Bronchial epithelial cell (primary cell): ENCODE measurements at regions not wholly inside any gene's neighbourhood (a gene's known extent, or its start where the extent isn't known, plus 50 kb on each side); places are given as distances from the start of the nearest gene placed in this dataset.

Experiments used
- DNase-seq: peaks from one replicate; pipeline ENCODE4 v3.0.0-alpha.2; 2010; ENCODE audit warnings: low read depth
- FAIRE-seq: peaks from 2 replicates; lab custom pipeline; 2011; peaks lifted over from hg19 to GRCh38; lab: Jason Lieb, UNC
- H3K27me3 ChIP-seq: 2 replicates; pipeline ENCODE4 v1.5.1; 2011; ENCODE audit warnings: low read length; ENCODE audit not compliant: control insufficient read depth, insufficient read depth
- H3K36me3 ChIP-seq: 2 replicates; pipeline ENCODE4 v1.5.1; 2011; ENCODE audit warnings: low read length; ENCODE audit not compliant: control insufficient read depth, insufficient read depth
- H3K4me3 ChIP-seq: 2 replicates; pipeline ENCODE4 v1.5.1; 2011; ENCODE audit warnings: mild to moderate bottlenecking, low read depth, low read length, control low read depth
- CTCF ChIP-seq: IDR thresholded peaks from 2 replicates; pipeline ENCODE4 v1.5.1; 2011; ENCODE audit warnings: mild to moderate bottlenecking, moderate library complexity, low read length, control low read depth, inconsistent platforms; ENCODE audit not compliant: insufficient read depth, severe bottlenecking

- DNase-seq (no peak), FAIRE-seq (no peak)
- TF ChIP-seq CTCF, result no peak
- no peak overlapping the region for H3K4me3 ChIP-seq
- no peaks in the 10 kb centered on the region for H3K36me3 ChIP-seq
- H3K27me3 ChIP-seq, result no peaks in the 10 kb centered on the region
Measured at GRCh38 chr3:66585520-66586095, 84.8 kb upstream of the LRIG1 start.

GRCh38 chr3:66586853-66587252, 86.0 kb upstream of the LRIG1 start:
- no peaks in the 10 kb centered on the region for H3K36me3 ChIP-seq
- H3K27me3 ChIP-seq, result no peaks in the 10 kb centered on the region
- FAIRE-seq (no peak), DNase-seq (no peak)
- no peak for TF ChIP-seq CTCF
- no peak overlapping the region for H3K4me3 ChIP-seq

- Histone ChIP-seq H3K27me3 (no peaks in the 10 kb centered on the region), H3K36me3 (no peaks in the 10 kb centered on the region), H3K4me3 (no peak overlapping the region)
- no peak for TF ChIP-seq CTCF
- DNase-seq, result peak; percentile 92
- FAIRE-seq, result no peak
Measured at GRCh38 chr3:66588340-66588847, 87.6 kb upstream of the LRIG1 start.

GRCh38 chr3:66592016-66592761, 91.4 kb upstream of the LRIG1 start:
- H3K27me3 ChIP-seq, result no peaks in the 10 kb centered on the region
- DNase-seq (no peak), FAIRE-seq (no peak)
- H3K4me3 ChIP-seq, result no peak overlapping the region
- no peak for TF ChIP-seq CTCF
- H3K36me3 ChIP-seq, result no peaks in the 10 kb centered on the region

GRCh38 chr3:66592927-66593625, 92.3 kb upstream of the LRIG1 start:
- FAIRE-seq (no peak), DNase-seq (no peak)
- no peak overlapping the region for H3K4me3 ChIP-seq
- H3K27me3 ChIP-seq, result no peaks in the 10 kb centered on the region
- H3K36me3 ChIP-seq, result no peaks in the 10 kb centered on the region
- TF ChIP-seq CTCF, result no peak
